ENCODE measurements at regions not wholly inside any gene's neighbourhood (a gene's known extent, or its start where the extent isn't known, plus 50 kb on each side); places are given as distances from the start of the nearest gene placed in this dataset.
A peak's percentile ranks its signal among the peaks of the same experiment; 100 is the strongest.

GRCh38 chr11:69962152-69962551 is 116.0 kb upstream of the ANO1 start:
- TF ChIP-seq JUND (IDR thresholded peaks at IDR 0.05; ENCODE audit: low read depth), result no peak
- DNase-seq (ENCODE audit: low read depth in 1 of 2, low spot score in 1 of 2), result no peak
- in situ Hi-C loops (cut with HindIII; ENCODE audit: low pct_unique_long_range_greater_than_20kb, low sequenced_read_pairs), result no loop called here

DNA sequence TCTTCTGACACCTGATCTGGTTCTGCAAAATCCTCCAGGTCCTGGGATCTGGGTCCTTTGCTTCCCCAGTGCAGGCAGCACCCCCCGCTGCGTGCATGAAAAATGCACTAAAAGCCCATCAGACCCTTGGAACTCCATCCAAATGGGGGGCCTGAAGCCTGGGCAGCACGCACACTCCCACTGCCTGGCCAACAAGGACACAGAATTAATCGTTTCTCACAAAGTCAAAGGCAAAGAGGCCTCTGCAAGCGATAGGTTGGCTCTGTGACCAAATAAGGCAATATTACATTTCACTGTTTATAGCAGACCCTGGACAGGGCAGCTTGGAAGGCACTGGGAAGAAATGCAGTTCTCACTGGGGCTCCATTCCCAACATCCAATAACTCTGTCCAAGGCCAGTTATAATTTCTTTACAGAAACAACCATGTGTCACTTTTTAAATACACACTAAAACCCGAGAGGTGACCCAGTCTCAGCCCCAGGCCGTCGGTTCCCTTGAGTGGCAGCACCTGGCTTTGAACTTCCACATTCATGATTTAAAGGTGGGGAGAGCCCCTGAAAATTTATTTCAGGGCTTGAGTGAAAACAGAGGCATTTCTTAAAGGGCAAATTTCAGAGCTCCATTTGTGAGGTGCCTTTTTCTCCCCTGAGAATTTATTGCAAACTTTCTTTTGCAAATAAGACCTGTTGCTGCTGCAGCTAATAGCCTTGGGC is 114.4 kb upstream of the ANO1 start:
- TF ChIP-seq JUND (IDR thresholded peaks at IDR 0.05; ENCODE audit: low read depth), result no peak
- DNase-seq (ENCODE audit: low read depth in 1 of 2, low spot score in 1 of 2), result no peak
- in situ Hi-C loops (cut with HindIII; ENCODE audit: low pct_unique_long_range_greater_than_20kb, low sequenced_read_pairs), result no loop called here

DNA sequence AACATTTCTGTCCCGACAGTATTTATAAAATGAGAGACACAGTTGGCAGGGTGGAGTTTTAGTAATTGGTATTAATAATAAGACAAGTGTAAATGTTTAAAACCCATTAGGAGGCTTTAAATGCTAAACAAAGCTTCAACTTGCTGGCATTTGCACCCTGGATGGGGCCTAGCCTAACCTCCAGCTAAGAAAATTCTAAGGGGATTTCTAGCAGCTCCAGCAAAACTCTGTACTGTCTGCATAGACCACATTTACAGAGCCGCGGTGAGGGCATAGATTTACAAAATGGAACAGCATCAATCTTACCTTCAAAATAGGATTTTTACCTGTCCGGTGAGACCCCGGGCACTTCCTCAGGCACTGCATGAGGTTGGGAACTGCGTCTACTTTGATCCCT is 113.9 kb upstream of the ANO1 start:
- no peak for TF ChIP-seq JUND (IDR thresholded peaks at IDR 0.05; ENCODE audit: low read depth)
- in situ Hi-C loops (cut with HindIII; ENCODE audit: low pct_unique_long_range_greater_than_20kb, low sequenced_read_pairs), result no loop called here
- no peak for DNase-seq (ENCODE audit: low read depth in 1 of 2, low spot score in 1 of 2)

GRCh38 chr11:69965821-69966582 is 112.1 kb upstream of the ANO1 start:
- no peak for TF ChIP-seq JUND (IDR thresholded peaks at IDR 0.05; ENCODE audit: low read depth)
- no peak for DNase-seq (ENCODE audit: low read depth in 1 of 2, low spot score in 1 of 2)
- in situ Hi-C loops (cut with HindIII; ENCODE audit: low pct_unique_long_range_greater_than_20kb, low sequenced_read_pairs), result no loop called here

DNA sequence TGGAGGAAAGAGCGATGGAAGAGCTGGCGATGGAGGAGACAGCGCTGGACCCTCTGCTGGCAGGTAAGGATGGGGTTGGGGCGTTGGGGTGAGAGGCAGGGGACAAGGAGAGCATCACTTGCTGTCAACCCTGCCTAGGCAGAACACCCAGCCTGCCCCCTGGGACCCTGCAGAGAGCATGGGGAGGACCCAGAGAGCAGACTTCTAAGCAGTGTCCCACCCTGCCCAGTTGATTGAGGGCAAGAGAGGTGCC is 111.6 kb upstream of the ANO1 start:
- in situ Hi-C loops (cut with HindIII; ENCODE audit: low pct_unique_long_range_greater_than_20kb, low sequenced_read_pairs), result no loop called here
- no peak for DNase-seq (ENCODE audit: low read depth in 1 of 2, low spot score in 1 of 2)
- TF ChIP-seq JUND (IDR thresholded peaks at IDR 0.05; ENCODE audit: low read depth), result no peak

DNA sequence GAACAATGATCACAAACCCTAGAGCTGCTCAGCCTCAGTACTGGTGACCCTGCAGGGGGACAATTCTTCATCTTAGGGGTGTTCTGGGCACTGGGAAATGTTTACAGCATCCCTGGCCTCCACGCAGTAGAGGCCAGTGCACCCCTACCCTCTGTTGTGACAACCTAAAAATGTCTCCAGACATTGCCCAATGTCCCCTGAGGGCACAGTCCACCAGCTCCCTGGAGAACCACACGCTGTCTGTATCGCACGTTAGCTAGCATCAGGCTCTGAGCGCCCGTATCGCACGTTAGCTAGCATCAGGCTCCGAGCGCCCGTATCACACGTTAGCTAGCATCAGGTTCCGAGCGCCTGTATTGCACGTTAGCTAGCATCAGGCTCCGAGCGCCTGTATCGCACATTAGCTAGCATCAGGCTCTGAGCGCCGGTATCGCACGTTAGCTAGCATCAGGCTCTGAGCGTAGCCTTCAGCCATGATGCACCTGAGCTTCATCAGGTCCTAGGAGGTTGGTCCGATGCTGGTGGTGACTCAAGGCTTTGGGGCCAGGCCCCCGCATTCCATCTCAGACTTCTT is 111.1 kb upstream of the ANO1 start:
- no peak for DNase-seq (ENCODE audit: low read depth in 1 of 2, low spot score in 1 of 2)
- in situ Hi-C loops (cut with HindIII; ENCODE audit: low pct_unique_long_range_greater_than_20kb, low sequenced_read_pairs), result no loop called here
- no peak for TF ChIP-seq JUND (IDR thresholded peaks at IDR 0.05; ENCODE audit: low read depth)

GRCh38 chr11:69967484-69967883 is 110.6 kb upstream of the ANO1 start:
- peak; percentile 55 to 60 for DNase-seq (ENCODE audit: low read depth in 1 of 2, low spot score in 1 of 2)
- in situ Hi-C loops (cut with HindIII; ENCODE audit: low pct_unique_long_range_greater_than_20kb, low sequenced_read_pairs), result no loop called here
- no peak for TF ChIP-seq JUND (IDR thresholded peaks at IDR 0.05; ENCODE audit: low read depth)

DNA sequence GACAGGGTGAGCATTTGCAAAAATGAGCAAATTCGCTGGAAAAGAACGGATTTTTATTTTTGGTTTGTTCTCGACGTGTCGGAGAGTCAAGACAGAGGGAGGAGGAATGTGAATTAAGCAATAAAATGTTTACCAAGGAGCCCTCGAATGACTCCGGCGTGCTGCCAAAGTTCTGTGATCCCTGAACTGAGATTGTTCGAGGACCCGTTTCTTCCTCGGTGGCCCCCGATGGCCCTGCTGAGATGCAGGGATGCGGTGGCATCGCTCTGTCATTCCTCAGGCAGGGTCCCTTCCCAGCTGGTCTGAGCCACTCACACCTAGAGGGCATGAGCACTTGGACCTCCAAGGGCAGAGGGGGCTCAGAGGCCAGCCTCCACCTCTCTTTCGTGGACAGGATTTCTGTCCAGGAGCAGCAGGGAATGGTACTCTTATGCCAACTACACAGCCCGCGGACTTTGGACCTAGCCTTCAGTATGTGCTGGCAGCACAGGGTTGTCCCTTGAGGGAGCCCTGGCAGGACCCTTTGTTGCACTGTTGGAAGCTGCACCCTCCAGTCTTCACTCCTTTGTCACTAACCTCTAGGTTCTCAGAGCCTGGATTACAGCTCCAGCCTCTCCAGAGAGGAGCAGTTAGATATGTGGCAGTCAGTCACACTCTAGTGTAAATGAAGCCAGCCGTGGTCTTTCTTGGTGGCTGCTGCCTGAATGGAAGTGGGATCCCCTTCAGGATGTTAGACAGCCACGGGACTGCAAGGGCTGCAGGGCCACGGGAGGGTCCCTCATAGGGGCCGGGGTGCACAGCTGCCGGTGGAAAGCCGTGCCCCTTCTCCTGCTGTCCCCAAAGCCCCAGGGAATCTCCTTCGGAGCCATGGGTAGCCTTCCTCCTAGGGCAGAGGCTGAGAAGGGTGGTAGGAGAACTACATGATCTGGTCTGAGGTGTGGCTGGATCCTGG is 109.4 kb upstream of the ANO1 start:
- TF ChIP-seq JUND (IDR thresholded peaks at IDR 0.05; ENCODE audit: low read depth), result no peak
- in situ Hi-C loops (cut with HindIII; ENCODE audit: low pct_unique_long_range_greater_than_20kb, low sequenced_read_pairs), result no loop called here
- no peak for DNase-seq (ENCODE audit: low read depth in 1 of 2, low spot score in 1 of 2)

DNA sequence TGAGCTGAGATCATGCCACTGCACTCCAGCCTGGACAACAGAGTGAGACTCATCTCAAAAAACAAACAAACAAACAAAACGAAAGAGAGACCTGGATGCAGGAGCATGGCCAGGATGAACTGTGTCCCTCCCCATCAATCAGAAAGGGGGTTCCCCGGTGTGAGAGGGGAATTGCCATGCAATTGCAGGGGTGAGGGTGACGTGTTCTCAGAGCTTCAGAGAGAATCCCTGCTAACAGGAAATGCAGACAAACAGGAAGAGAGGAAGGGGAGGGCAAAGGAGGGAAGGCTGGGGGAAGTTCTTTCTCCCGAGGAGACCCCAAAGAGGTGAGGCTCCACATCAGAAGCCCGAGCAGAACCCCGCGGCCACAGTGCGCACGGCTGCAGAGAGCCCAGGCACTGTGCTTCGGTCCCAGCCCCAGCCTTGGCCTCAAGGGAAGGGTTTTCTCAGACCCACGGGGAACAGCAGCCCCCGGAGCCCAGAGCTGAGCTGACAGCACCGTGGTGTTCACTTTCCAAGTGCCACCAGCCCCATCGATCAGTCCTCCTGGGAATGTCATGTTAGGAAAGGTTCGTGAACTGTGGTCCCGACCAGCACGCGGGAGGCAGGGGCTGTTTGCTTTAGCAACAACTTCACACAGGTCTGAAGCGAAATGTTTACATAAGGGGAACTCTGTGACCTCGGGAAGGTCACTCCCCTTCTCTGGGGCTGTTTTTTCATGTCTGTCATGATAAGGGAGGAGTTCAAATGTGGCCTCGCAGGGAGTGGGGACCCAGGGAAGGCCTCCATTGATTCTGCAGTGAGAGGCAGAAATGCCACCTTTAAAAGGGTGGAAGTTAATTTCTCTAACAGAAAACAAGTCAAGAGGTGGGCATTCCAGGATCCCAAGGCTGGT is 108.0 kb upstream of the ANO1 start:
- TF ChIP-seq JUND (IDR thresholded peaks at IDR 0.05; ENCODE audit: low read depth), result no peak
- in situ Hi-C loops (cut with HindIII; ENCODE audit: low pct_unique_long_range_greater_than_20kb, low sequenced_read_pairs), result no loop called here
- no peak for DNase-seq (ENCODE audit: low read depth in 1 of 2, low spot score in 1 of 2)

GRCh38 chr11:69970785-69971535 is 107.2 kb upstream of the ANO1 start:
- no peak for DNase-seq (ENCODE audit: low read depth in 1 of 2, low spot score in 1 of 2)
- in situ Hi-C loops (cut with HindIII; ENCODE audit: low pct_unique_long_range_greater_than_20kb, low sequenced_read_pairs), result no loop called here
- no peak for TF ChIP-seq JUND (IDR thresholded peaks at IDR 0.05; ENCODE audit: low read depth)

DNA sequence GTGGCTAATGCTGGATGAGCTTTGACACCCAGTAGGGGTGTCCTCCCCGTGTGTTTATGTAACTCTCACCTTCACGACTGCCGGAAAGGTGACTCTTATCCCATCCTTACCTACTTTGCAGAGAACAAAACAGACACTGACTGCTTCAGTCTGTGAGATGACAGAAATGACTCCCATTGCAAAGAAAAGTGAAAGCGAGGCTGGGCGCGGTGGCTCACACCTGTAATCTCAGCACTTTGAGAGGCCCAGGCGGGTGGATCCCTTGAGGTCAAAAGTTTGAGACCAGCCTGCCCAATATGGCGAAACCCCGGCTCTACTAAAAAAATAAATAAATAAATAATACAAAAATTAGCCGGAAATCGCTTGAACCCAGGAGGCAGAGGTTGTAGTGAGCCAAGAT is 106.4 kb upstream of the ANO1 start:
- TF ChIP-seq JUND (IDR thresholded peaks at IDR 0.05; ENCODE audit: low read depth), result no peak
- in situ Hi-C loops (cut with HindIII; ENCODE audit: low pct_unique_long_range_greater_than_20kb, low sequenced_read_pairs), result no loop called here
- no peak for DNase-seq (ENCODE audit: low read depth in 1 of 2, low spot score in 1 of 2)

All from T47D (cell line).